ENCODE measurements at regions not wholly inside any gene's neighbourhood (a gene's known extent, or its start where the extent isn't known, plus 50 kb on each side); places are given as distances from the start of the nearest gene placed in this dataset.
"Not testable (repeated sequence)": the region's sequence is repeated elsewhere in the genome, so short reads cannot be mapped to it uniquely, and the experiment has no call there.

GRCh38 chr12:126419131-126419530 is 1353.9 kb downstream of the AACS start:
- no peak for DNase-seq

DNA sequence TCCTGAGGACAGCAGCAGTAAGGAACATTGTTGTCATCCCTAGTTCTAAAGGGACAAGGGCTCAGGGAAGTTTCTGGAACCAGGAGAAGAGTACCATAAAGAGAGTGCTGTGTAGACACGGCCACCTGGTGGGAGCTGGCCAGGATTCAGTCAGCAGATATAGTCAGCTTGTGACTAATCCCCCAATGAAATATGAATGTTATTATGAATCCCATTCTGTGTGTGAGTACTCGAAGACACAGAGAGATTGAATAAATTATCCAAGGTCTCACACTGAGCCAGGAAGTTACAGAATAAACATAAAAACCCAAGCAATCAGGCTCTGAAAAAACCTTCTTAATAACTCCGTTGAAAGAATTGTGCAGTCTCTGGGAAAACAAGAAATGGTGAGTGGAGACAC is 1359.5 kb downstream of the AACS start:
- no peak for DNase-seq

GRCh38 chr12:126425264-126425663 is 1360.0 kb downstream of the AACS start:
- no peak for DNase-seq

DNA sequence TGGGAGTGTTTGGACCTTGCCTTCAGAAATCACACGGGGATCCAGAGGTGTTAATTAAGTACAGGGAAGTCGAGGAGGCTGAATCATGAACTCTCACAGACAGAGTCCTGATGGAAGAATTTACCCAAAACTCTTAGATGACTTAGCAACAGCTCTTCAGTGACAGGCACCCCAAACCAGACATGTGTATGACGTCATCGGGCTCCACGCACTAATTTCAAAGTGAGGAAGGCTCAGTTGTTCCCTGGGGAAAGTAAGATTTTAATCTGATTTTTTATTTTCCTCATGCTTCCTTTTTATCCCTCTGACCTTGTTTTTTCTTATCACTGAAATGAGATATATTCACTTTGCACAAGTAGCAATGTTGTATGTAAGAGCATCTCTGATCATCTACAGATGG is 1363.5 kb downstream of the AACS start:
- no peak for DNase-seq

DNA sequence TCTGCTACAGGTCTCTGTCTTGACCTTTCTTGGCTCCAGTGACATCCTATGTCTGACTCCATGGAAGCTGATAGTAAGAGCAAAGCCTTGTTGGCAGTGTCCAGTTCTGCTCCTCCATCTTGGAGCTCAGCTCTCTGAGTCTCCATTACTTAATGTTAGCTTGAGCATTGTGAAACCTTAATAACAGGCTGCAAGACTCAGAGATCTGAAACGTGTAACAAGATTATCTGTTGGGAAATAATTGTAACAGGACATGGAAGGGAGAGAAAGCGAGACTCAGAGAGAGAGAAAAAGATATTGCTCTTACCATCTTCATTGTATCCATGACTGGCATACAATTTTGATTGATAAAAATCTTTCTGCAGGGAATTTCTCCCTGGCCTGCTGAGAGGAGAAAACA is 1365.7 kb downstream of the AACS start:
- DNase-seq = no peak

DNA sequence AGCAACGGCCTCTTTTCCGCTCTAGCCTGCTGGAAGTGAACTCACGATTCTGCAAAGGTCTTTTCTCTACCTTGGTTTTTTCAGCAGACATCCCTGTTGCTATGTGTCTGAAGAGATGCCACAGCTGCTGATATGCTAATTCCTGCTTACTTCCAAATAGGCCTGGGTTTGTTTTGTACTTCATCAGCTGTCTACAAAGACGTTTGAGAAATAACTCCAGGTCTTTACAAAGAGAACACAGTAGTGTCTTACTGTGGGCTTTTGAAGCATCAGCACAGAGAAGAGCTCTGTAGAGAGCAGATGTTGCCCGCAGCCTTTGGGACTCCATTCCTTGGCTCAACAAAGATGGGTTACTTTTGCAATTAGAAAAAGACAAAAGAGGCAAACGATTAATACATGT is 1366.5 kb downstream of the AACS start:
- no peak for DNase-seq

GRCh38 chr12:126432780-126433179 is 1367.5 kb downstream of the AACS start:
- no peak for DNase-seq

GRCh38 chr12:126434412-126434985 is 1369.3 kb downstream of the AACS start:
- DNase-seq = no peak

GRCh38 chr12:126436041-126436440 is 1370.8 kb downstream of the AACS start:
- DNase-seq = no peak

- DNase-seq = no peak
Observed at GRCh38 chr12:126437934-126438333, 1372.7 kb downstream of the AACS start.

DNA sequence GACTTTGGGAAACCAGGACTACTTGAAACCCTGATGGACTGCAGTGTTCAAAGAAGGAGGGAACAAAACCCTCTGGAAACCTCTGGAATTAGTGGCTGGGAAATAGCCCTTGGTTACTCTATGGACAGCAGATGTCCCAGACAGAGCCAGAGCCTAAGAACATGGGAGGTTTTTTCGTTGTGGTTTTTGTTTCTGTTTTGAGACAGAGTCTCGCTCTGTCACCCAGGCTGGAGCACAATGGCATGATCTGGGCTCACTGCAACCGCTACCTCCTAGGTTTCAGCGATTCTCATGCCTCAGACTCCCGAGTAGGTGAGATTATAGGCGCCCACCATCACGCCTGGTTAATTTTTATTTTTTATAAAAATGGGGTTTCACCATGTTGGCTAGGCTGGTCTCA is 1378.7 kb downstream of the AACS start:
- DNase-seq = no peak

GRCh38 chr12:126447346-126447745 is 1382.1 kb downstream of the AACS start:
- DNase-seq = no peak

DNA sequence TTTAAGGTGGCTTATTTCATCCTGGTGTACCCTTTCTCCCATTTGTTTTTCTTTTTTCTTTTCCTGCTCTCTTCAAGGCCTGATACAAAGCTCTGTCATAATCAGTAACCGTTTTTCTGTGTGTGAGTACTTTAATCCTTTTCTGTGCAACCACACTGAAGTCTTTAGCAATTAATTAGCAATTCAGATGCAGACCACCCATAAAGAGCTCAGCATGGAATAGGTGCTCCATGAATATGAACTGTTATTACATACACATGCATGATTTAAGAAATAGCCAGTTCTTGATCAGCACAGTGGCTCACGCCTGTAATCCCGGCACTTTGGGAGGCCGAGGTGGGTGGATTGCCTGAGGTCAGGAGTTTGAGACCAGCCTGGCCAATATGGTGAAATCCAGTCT is 1386.6 kb downstream of the AACS start:
- DNase-seq = no peak

- DNase-seq = not testable (repeated sequence)
Observed at GRCh38 chr12:126452686-126453085, 1387.5 kb downstream of the AACS start.

GRCh38 chr12:126454581-126454980 is 1389.3 kb downstream of the AACS start:
- no peak for DNase-seq

GRCh38 chr12:126457776-126458175 is 1392.5 kb downstream of the AACS start:
- no peak for DNase-seq

DNA sequence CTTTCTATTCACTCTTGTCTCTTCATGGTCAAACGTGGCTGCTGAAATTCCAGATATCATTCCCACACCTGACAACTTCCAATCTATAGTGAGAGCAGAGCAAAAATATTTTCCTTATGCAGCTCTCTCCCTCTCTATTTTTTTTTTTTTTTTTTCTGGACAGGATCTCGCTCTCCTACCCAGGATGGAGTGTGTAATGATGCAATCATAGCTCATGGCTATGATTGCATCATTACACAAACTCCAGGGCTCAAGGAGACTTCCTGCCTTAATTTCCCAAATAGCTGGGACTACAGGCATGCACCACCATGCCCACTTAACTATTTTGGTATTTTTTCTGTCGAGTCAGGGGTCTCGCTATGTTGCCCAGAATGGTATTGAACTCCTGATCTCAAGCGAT is 1398.9 kb downstream of the AACS start:
- DNase-seq = no peak

DNA sequence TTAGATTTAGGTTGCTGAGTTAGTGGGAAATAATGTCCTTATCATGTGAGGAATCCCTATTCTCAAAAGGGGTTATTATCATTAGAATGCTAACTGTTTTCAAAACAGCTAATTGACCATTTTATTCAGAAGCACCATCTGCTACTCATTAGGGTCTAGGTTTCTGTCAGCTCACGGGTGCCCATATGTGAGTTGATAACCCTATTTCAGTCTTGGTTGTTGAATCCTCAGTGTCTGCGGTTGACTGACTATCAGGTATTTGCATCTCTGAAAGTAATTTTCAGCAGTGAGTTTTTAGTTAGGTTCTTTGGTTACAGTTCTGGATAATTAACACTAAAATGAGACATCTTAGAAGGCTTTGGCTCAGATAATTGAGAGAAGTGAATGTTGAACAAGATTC is 1404.0 kb downstream of the AACS start:
- DNase-seq = no peak

- no peak for DNase-seq
Observed at GRCh38 chr12:126474703-126475102, 1409.5 kb downstream of the AACS start.

DNA sequence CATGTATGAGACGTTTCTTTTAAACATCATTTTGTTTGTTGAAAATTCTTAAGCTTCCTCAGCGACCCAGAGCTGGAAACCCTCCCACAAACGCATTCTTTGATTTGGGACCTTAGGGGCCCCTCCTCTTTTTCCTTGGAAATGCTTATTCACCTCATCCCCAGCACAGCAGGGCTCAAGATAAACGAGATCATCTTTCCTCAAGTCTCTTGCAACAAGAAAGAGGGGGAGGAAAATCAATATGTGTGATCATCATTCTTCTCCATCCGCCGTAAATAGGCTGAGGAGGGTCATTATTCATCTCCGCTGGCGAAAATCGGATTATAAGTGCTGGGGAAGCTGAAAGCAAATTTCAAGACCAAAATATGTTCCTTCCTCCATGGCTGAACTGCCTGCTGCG is 1415.2 kb downstream of the AACS start:
- DNase-seq = no peak

GRCh38 chr12:126481688-126482087 is 1416.5 kb downstream of the AACS start:
- no peak for DNase-seq

DNA sequence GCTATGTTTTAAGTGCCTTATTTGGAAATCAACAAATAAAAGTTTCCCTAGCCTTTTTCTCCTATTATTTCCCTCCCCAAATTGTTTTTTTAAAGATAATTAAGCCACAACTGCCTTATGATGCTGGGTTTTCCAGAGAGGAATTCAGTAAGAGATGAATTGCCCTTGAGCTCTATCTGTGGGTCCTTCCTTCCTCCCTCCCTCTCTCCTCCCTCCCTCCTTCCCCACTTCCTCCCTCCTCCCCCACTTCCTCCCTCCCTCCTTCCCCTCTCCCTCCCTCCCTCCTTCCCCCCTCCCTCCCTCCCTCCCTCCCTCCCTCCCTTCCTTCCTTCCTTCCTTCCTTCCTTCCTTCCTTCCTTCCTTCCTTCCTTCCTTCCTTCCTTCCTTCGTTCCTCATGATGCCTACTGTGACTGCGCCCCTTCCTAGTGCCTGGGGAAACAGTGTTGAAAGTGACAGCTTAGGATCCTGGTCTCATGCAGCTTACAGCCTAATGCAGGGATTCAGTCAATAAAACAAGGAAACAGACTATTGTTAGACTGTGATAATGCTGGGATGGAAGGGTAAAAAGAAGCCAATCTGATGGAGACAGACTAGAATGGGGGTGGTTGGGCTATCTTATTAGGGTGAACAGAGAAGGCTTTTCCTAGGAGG is 1417.1 kb downstream of the AACS start:
- no peak for DNase-seq

- no peak for DNase-seq
Observed at GRCh38 chr12:126483145-126484068, 1418.2 kb downstream of the AACS start.

- DNase-seq = no peak
Observed at GRCh38 chr12:126487431-126487980, 1422.3 kb downstream of the AACS start.
